Heart left ventricle (tissue), 13 donors: ENCODE measurements at regions not wholly inside any gene's neighbourhood (a gene's known extent, or its start where the extent isn't known, plus 50 kb on each side); places are given as distances from the start of the nearest gene placed in this dataset.
"Not testable (repeated sequence)": the region's sequence is repeated elsewhere in the genome, so short reads cannot be mapped to it uniquely, and the experiment has no call there.

Source experiments
- POLR2A ChIP-seq, 2 donors: fragments of 450-650 bp; IDR thresholded peaks; one replicate each; pipeline ENCODE4 v1.6.1; 2017; ENCODE audit warnings: antibody characterized with exemption in 2 of 2, mild to moderate bottlenecking in 2 of 2, moderate library complexity in 2 of 2
- TF ChIP-seq, protein P1 (sequence below), 12 donors: fragments of 200-600 bp; sonication (generic) in 4 of 12; IDR thresholded peaks; one replicate each; pipeline versions ENCODE4 v1.5.0 to v1.8.0; 2018 to 2022; ENCODE audit warnings: antibody characterized with exemption in 12 of 12, mild to moderate bottlenecking in 5 of 12
- donor health status: ischemic (EF 13 %, LVEDD 7.1; RV severe dilation, severe dysfunction).
- donor health status: DM: no; HTN: yes; CAD: no.
- donor health status: DM: no; HTN: no; CAD: no.
- donor health status: ischemic (EF 25% LVEDD 6.9; RV normal size, moderate dysfunction).
- donor health status: ischemic (EF 25% LVEDD 5.7; RV mildly dilated, moderate dysfunction).
- donor health status: ischemic (EF 35%, LVEDD 5.7; RV mildly dilated, moderate dysfunction).
- donor health status: nonischemic (EF 11% LVEDD 7.7; RV severe dilation, severe dysfunction).
- donor health status: DM: yes; HTN: yes; CAD: no.
- donor health status: PGD.
- donor health status: ischemic (EF 29% LVEDD 5.4; RV normal size, mild dysfunction).
- donor health status: nonischemic (EF 23%, LVEDD 6.1; RV moderate dilation, normal function).

DNA sequence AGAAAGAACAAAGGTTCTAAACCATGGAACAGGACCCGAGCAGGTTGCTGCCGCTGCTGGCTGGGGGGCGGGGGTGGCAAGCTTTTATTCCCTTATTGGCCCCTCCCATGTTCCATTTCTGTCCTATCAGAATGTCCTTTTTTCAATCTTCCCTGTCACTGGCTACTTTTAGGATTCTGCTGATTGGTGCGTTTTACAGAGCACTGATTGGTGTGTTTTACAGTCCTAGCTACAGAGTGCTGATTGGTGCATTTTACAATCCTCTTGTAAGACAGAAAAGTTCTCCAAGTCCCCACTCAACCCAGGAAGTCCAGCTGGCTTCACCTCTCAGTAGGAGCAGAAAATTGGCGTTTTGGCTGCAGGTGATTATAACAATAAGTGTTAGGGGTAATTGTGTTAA, 180.9 kb downstream of the KLF13 start:
- TF ChIP-seq, protein P1, sequence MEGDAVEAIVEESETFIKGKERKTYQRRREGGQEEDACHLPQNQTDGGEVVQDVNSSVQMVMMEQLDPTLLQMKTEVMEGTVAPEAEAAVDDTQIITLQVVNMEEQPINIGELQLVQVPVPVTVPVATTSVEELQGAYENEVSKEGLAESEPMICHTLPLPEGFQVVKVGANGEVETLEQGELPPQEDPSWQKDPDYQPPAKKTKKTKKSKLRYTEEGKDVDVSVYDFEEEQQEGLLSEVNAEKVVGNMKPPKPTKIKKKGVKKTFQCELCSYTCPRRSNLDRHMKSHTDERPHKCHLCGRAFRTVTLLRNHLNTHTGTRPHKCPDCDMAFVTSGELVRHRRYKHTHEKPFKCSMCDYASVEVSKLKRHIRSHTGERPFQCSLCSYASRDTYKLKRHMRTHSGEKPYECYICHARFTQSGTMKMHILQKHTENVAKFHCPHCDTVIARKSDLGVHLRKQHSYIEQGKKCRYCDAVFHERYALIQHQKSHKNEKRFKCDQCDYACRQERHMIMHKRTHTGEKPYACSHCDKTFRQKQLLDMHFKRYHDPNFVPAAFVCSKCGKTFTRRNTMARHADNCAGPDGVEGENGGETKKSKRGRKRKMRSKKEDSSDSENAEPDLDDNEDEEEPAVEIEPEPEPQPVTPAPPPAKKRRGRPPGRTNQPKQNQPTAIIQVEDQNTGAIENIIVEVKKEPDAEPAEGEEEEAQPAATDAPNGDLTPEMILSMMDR (IDR thresholded peaks at IDR 0.05) = not testable (repeated sequence)
- TF ChIP-seq POLR2A (IDR thresholded peaks at IDR 0.05) = not testable (repeated sequence)
